GM12878 (cell line): ENCODE measurements at regions not wholly inside any gene's neighbourhood (a gene's known extent, or its start where the extent isn't known, plus 50 kb on each side); places are given as distances from the start of the nearest gene placed in this dataset.

Experiments used
- ATAC-seq: fragments of 200-7000 bp; cut with Tn5 transposase; 3 replicates; pipeline ENCODE4 v1.9.1; 2020; ENCODE audit warnings: mild to moderate bottlenecking, moderate library complexity
- BruUV-seq: library from RNA; stranded (reverse); fragments of 400-500 nt; replicated peaks from 2 replicates; lab custom pipeline; 2021; lab: Mats Ljungman, UMichigan
- CTCF ChIA-PET: fragments of 300-600 bp; sonication (Branson Sonifier 250); formaldehyde crosslinking; extraction: SDS; loops from one replicate; lab custom pipeline; 2021; ENCODE audit warnings: inconsistent platforms; lab: Yijun Ruan, JAX
- POLR2A ChIA-PET: fragments of 350-600 bp; formaldehyde crosslinking; extraction: SDS; loops from one replicate; lab custom pipeline; 2021; ENCODE audit warnings: inconsistent platforms; lab: Charles Lee
- RAD21 ChIA-PET: fragments of 300-600 bp; sonication (Branson Sonifier 250); formaldehyde crosslinking; loops from one replicate; lab custom pipeline; 2023; ENCODE audit warnings: antibody characterized with exemption; ENCODE audit not compliant: unreplicated experiment; lab: Charles Lee
- SMC1A ChIA-PET: fragments of 300-600 bp; sonication (Branson Sonifier 250); formaldehyde crosslinking; loops from one replicate; lab custom pipeline; 2023; ENCODE audit not compliant: unreplicated experiment, uncharacterized antibody; lab: Charles Lee
- DNase-seq: peaks from one replicate; pipeline ENCODE4 v3.0.0-alpha.2; 2011; ENCODE audit warnings: low read depth, low spot score
- FAIRE-seq: peaks from 3 replicates; lab custom pipeline; 2011; peaks lifted over from hg19 to GRCh38; lab: Jason Lieb, UNC
- H2AFZ ChIP-seq: 2 replicates; pipeline ENCODE4 v1.6.0; 2011; ENCODE audit warnings: low read depth, low read length, control low read depth; ENCODE audit not compliant: control insufficient read depth
- H3K27ac ChIP-seq: 2 replicates; pipeline ENCODE4 v1.5.1; 2011; ENCODE audit warnings: control low read depth; ENCODE audit not compliant: control insufficient read depth, insufficient read depth
- H3K27me3 ChIP-seq, 2 experiments: replicated peaks in 1 of 2; 2 replicates each; pipeline versions ENCODE4 v1.6.0 to v1.6.1; 2011; ENCODE audit warnings: low read length in 1 of 2; ENCODE audit not compliant: control insufficient read depth in 2 of 2, insufficient read depth in 2 of 2
- H3K36me3 ChIP-seq, 2 experiments: 2 replicates each; pipeline ENCODE4 v1.5.1; 2011; ENCODE audit warnings: low read length in 1 of 2; ENCODE audit not compliant: control insufficient read depth in 2 of 2, insufficient read depth in 2 of 2
- H3K4me1 ChIP-seq: 2 replicates; pipeline ENCODE4 v1.6.1; 2011; ENCODE audit warnings: mild to moderate bottlenecking, low read length, moderate library complexity, mixed read lengths; ENCODE audit not compliant: control insufficient read depth, insufficient read depth
- H3K4me2 ChIP-seq: 2 replicates; pipeline ENCODE4 v1.6.0; 2011; ENCODE audit warnings: control low read depth; ENCODE audit not compliant: control insufficient read depth, insufficient read depth
- H3K4me3 ChIP-seq: fragments of 200-600 bp; sonication (generic); 2 replicates; pipeline ENCODE4 v1.5.1; 2016
- H3K79me2 ChIP-seq: 2 replicates; pipeline ENCODE4 v1.6.0; 2011; ENCODE audit warnings: low read length; ENCODE audit not compliant: control insufficient read depth, insufficient read depth
- H3K9ac ChIP-seq: 2 replicates; pipeline ENCODE4 v1.8.0; 2011; ENCODE audit warnings: low read length, control low read depth, mixed read lengths; ENCODE audit not compliant: control insufficient read depth, insufficient read depth
- H3K9me3 ChIP-seq: replicated peaks from 3 replicates; pipeline ENCODE4 v1.5.1; 2011; ENCODE audit warnings: mild to moderate bottlenecking, low read length; ENCODE audit not compliant: control insufficient read depth, insufficient read depth
- H4K20me1 ChIP-seq: 2 replicates; pipeline ENCODE4 v1.6.0; 2011; ENCODE audit not compliant: control insufficient read depth, insufficient read depth
- ASH2L ChIP-seq: fragments of 300-600, 200-600 bp; sonication (generic); IDR thresholded peaks from 2 replicates; pipeline ENCODE4 v1.6.1; 2017; ENCODE audit warnings: low read depth, mild to moderate bottlenecking, borderline replicate concordance
- ETV6 ChIP-seq, 2 experiments: fragments of 450-650 bp in 1 of 2; IDR thresholded peaks in 1 of 2; conservative IDR thresholded peaks in 1 of 2; 2 replicates each; pipeline ENCODE4 v1.6.1; 2014; ENCODE audit warnings: antibody characterized with exemption in 1 of 2, borderline replicate concordance in 1 of 2, low read depth in 1 of 2, mild to moderate bottlenecking in 1 of 2, moderate library complexity in 1 of 2
- KLF5 ChIP-seq: fragments of 450-650 bp; IDR thresholded peaks from 2 replicates; pipeline ENCODE4 v1.6.1; 2014; ENCODE audit warnings: mild to moderate bottlenecking; ENCODE audit not compliant: partially characterized antibody
- PKNOX1 ChIP-seq: fragments of 450-650 bp; IDR thresholded peaks from 2 replicates; pipeline ENCODE4 v1.6.1; 2016; ENCODE audit warnings: mild to moderate bottlenecking
- RUNX3 ChIP-seq: IDR thresholded peaks from 2 replicates; pipeline ENCODE4 v1.6.1; 2012; ENCODE audit warnings: low read length, inconsistent platforms
- SIX5 ChIP-seq: IDR thresholded peaks from 2 replicates; pipeline ENCODE4 v1.6.1; 2011; ENCODE audit warnings: mild to moderate bottlenecking, low read depth, low read length, moderate library complexity; ENCODE audit not compliant: severe bottlenecking
- SMAD5 ChIP-seq: IDR thresholded peaks from 2 replicates; pipeline ENCODE4 v1.6.1; 2016; ENCODE audit warnings: antibody characterized with exemption, low read depth
- STAT3 ChIP-seq: IDR thresholded peaks from 2 replicates; pipeline ENCODE4 v1.6.1; 2011; ENCODE audit warnings: low read depth, low read length, improper control_type of control experiment
- USF2 ChIP-seq: IDR thresholded peaks from 2 replicates; pipeline ENCODE4 v1.6.1; 2011; ENCODE audit warnings: low read depth, low read length, improper control_type of control experiment, borderline replicate concordance
- ZBED1 ChIP-seq: IDR thresholded peaks from 2 replicates; pipeline ENCODE4 v1.6.1; 2016; ENCODE audit warnings: borderline replicate concordance
- ZNF217 ChIP-seq: fragments of 450-650 bp; IDR thresholded peaks from 2 replicates; pipeline ENCODE4 v1.6.1; 2017; ENCODE audit warnings: antibody characterized with exemption, mild to moderate bottlenecking
- WGBS: methylation state at CpG from one replicate; pipeline ENCODE4 v1.1.6; 2016; ENCODE audit warnings: low lambda C conversion rate; ENCODE audit not compliant: insufficient replicate concordance, insufficient coverage; ENCODE audit errors: missing lambda C conversion rate; 5-methylcytosine and 5-hydroxymethylcytosine counted together
- in situ Hi-C: fragments of 300-500 bp; cut with MboI; formaldehyde crosslinking; loops from 9 replicates; pipeline ENCODE4 v1.14.3; 2018; ENCODE audit warnings: mixed read lengths
- intact Hi-C: fragments of 100-400 bp; cut with micrococcal nuclease; formaldehyde crosslinking; loops from one replicate; pipeline ENCODE4 v1.14.2; 2022; ENCODE audit not compliant: unreplicated experiment
- TF ChIP-seq, protein P1 (sequence below): IDR thresholded peaks from 2 replicates; pipeline ENCODE4 v1.6.1; 2011; ENCODE audit warnings: low read depth, mild to moderate bottlenecking, low read length, moderate library complexity, borderline replicate concordance; ENCODE audit errors: extremely low read depth
- TF ChIP-seq, protein P2 (sequence below): fragments of 450-650 bp; formaldehyde crosslinking; IDR thresholded peaks from 2 replicates; pipeline ENCODE4 v1.5.0; 2022; ENCODE audit warnings: mild to moderate bottlenecking, missing genetic modification characterization
- TF ChIP-seq, protein P3 (sequence below), 3 experiments: IDR thresholded peaks in 2 of 3; conservative IDR thresholded peaks in 1 of 3; 2 replicates each; pipeline ENCODE4 v1.5.1; 2011; ENCODE audit warnings: low read depth in 3 of 3, low read length in 3 of 3, mild to moderate bottlenecking in 3 of 3, control low read depth in 2 of 3, moderate library complexity in 2 of 3, inconsistent platforms in 1 of 3, mixed read lengths in 1 of 3; ENCODE audit not compliant: control insufficient read depth in 2 of 3, insufficient read depth in 1 of 3; ENCODE audit errors: extremely low read depth in 1 of 3

- intact Hi-C loops, result no loop called here
- RAD21 ChIA-PET, result no interaction called here
- no peak for DNase-seq
These were observed 211.6 kb downstream of the ERCC6L2 start for GRCh38 chr9:96086936-96087571.

More at GRCh38 chr9:96086936-96087571, 211.6 kb downstream of the ERCC6L2 start:
- H3K79me2 ChIP-seq, result no peaks in the 10 kb centered on the region
- WGBS, result 40% methylated on average over 15 of the region's 16 CpGs
- no TSS peak for BruUV-seq
- SMC1A ChIA-PET, result no interaction called here
- no peak overlapping the region for H3K4me2 ChIP-seq
- POLR2A ChIA-PET, result no interaction called here
- ATAC-seq, result no peak
- no peaks in the 10 kb centered on the region for H3K9me3 ChIP-seq
- in situ Hi-C loops, result no loop called here
- H2AFZ ChIP-seq, result no peak overlapping the region
- H3K27ac ChIP-seq, result no peak overlapping the region
- H3K4me1 ChIP-seq, result no peaks in the 10 kb centered on the region
- H3K9ac ChIP-seq, result no peak overlapping the region
- H4K20me1 ChIP-seq, result no peaks in the 10 kb centered on the region
- H3K4me3 ChIP-seq, result no peak overlapping the region
- no peaks in the 10 kb centered on the region for H3K36me3 ChIP-seq
- no peaks in the 10 kb centered on the region; a peak in 2 of 4 replicates for H3K27me3 ChIP-seq
- FAIRE-seq, result no peak
- TF ChIP-seq STAT3 (no peak), PKNOX1 (no peak), ETV6 (conservative IDR thresholded peaks at IDR 0.05 in 1 of 2, IDR thresholded peaks at IDR 0.05 in 1 of 2; ENCODE audit: borderline replicate concordance in 1 of 2, low read depth in 1 of 2) (no peak), USF2 (no peak), KLF5 (no peak), SMAD5 (no peak), ZBED1 (no peak), ASH2L (no peak), RUNX3 (no peak), SIX5 (no peak), ZNF217 (no peak)
- TF ChIP-seq, protein P1, sequence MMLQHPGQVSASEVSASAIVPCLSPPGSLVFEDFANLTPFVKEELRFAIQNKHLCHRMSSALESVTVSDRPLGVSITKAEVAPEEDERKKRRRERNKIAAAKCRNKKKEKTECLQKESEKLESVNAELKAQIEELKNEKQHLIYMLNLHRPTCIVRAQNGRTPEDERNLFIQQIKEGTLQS, result no peak
- TF ChIP-seq, protein P2, sequence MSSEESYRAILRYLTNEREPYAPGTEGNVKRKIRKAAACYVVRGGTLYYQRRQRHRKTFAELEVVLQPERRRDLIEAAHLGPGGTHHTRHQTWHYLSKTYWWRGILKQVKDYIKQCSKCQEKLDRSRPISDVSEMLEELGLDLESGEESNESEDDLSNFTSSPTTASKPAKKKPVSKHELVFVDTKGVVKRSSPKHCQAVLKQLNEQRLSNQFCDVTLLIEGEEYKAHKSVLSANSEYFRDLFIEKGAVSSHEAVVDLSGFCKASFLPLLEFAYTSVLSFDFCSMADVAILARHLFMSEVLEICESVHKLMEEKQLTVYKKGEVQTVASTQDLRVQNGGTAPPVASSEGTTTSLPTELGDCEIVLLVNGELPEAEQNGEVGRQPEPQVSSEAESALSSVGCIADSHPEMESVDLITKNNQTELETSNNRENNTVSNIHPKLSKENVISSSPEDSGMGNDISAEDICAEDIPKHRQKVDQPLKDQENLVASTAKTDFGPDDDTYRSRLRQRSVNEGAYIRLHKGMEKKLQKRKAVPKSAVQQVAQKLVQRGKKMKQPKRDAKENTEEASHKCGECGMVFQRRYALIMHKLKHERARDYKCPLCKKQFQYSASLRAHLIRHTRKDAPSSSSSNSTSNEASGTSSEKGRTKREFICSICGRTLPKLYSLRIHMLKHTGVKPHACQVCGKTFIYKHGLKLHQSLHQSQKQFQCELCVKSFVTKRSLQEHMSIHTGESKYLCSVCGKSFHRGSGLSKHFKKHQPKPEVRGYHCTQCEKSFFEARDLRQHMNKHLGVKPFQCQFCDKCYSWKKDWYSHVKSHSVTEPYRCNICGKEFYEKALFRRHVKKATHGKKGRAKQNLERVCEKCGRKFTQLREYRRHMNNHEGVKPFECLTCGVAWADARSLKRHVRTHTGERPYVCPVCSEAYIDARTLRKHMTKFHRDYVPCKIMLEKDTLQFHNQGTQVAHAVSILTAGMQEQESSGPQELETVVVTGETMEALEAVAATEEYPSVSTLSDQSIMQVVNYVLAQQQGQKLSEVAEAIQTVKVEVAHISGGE, result no peak
- TF ChIP-seq, protein P3, sequence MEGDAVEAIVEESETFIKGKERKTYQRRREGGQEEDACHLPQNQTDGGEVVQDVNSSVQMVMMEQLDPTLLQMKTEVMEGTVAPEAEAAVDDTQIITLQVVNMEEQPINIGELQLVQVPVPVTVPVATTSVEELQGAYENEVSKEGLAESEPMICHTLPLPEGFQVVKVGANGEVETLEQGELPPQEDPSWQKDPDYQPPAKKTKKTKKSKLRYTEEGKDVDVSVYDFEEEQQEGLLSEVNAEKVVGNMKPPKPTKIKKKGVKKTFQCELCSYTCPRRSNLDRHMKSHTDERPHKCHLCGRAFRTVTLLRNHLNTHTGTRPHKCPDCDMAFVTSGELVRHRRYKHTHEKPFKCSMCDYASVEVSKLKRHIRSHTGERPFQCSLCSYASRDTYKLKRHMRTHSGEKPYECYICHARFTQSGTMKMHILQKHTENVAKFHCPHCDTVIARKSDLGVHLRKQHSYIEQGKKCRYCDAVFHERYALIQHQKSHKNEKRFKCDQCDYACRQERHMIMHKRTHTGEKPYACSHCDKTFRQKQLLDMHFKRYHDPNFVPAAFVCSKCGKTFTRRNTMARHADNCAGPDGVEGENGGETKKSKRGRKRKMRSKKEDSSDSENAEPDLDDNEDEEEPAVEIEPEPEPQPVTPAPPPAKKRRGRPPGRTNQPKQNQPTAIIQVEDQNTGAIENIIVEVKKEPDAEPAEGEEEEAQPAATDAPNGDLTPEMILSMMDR (IDR thresholded peaks at IDR 0.05 in 2 of 3, conservative IDR thresholded peaks at IDR 0.05 in 1 of 3; ENCODE audit: control insufficient read depth in 2 of 3, extremely low read depth in 1 of 3, insufficient read depth in 1 of 3, low read depth in 3 of 3, low read length in 3 of 3), result no peak
- TF ChIP-seq, all 136 proteins: peak for 0
- CTCF ChIA-PET, result no interaction called here
